Vagina (tissue), 2 donors: ENCODE measurements at regions not wholly inside any gene's neighbourhood (a gene's known extent, or its start where the extent isn't known, plus 50 kb on each side); places are given as distances from the start of the nearest gene placed in this dataset.

Experiments
- DNase-seq, 2 donors: peaks; one replicate each; pipeline ENCODE4 v3.0.0-alpha.2; 2017; ENCODE audit errors: extremely low spot score in 2 of 2
- H3K27ac ChIP-seq: fragments of 200-600 bp; sonication (generic); one replicate; pipeline ENCODE4 v1.5.1; 2019
- H3K27me3 ChIP-seq: fragments of 200-600 bp; sonication (generic); one replicate; pipeline ENCODE4 v1.5.1; 2019
- H3K36me3 ChIP-seq, 2 donors: fragments of 200-600 bp; sonication (generic); one replicate each; pipeline ENCODE4 v1.5.1; 2017 to 2019
- H3K4me1 ChIP-seq: fragments of 200-600 bp; sonication (generic); one replicate; pipeline ENCODE4 v1.5.1; 2019
- H3K4me3 ChIP-seq, 2 donors: fragments of 200-600 bp; sonication (generic); 1 replicate in 1 of 2; 2 replicates in 1 of 2; pipeline ENCODE4 v1.5.1; 2016 to 2019
- H3K9me3 ChIP-seq: fragments of 200-600 bp; sonication (generic); one replicate; pipeline ENCODE4 v1.5.1; 2019
- CTCF ChIP-seq, 3 experiments: fragments of 450-650 bp in 2 of 3; fragments of 200-600 bp in 1 of 3; sonication (generic) in 1 of 3; IDR thresholded peaks; one replicate each; pipeline ENCODE4 v1.5.1; 2017 to 2019; ENCODE audit warnings: antibody characterized with exemption in 3 of 3, mild to moderate bottlenecking in 2 of 3, moderate library complexity in 2 of 3
- POLR2A ChIP-seq, 2 donors: fragments of 450-650 bp; IDR thresholded peaks; one replicate each; pipeline ENCODE4 v1.6.1; 2017; ENCODE audit warnings: antibody characterized with exemption in 2 of 2, mild to moderate bottlenecking in 2 of 2, moderate library complexity in 2 of 2
- POLR2AphosphoS5 ChIP-seq, 2 donors: sonication (generic); formaldehyde crosslinking; IDR thresholded peaks; one replicate each; pipeline ENCODE4 v1.9.0; 2017; ENCODE audit warnings: antibody characterized with exemption in 2 of 2, mild to moderate bottlenecking in 2 of 2, low read depth in 1 of 2; ENCODE audit not compliant: insufficient read depth in 1 of 2
- intact Hi-C: fragments of 100-400 bp; cut with DNase I; formaldehyde crosslinking; loops from one replicate; pipeline ENCODE4 v1.15.1; 2023

GRCh38 chr2:151027151-151027550 lies 234.5 kb downstream of the RBM43 start:
- Histone ChIP-seq H3K4me3 (no peak overlapping the region), H3K4me1 (peaks cover 3% of the 10 kb centered on the region), H3K27me3 (no peaks in the 10 kb centered on the region), H3K9me3 (no peaks in the 10 kb centered on the region), H3K27ac (no peak overlapping the region), H3K36me3 (no peaks in the 10 kb centered on the region)
- no peak for DNase-seq
- no peak for TF ChIP-seq POLR2A (IDR thresholded peaks at IDR 0.05)
- TF ChIP-seq POLR2AphosphoS5 (IDR thresholded peaks at IDR 0.05; ENCODE audit: insufficient read depth in 1 of 2, low read depth in 1 of 2): no peak
- TF ChIP-seq CTCF (IDR thresholded peaks at IDR 0.05): no peak
- intact Hi-C loops: no loop called here

GRCh38 chr2:151025816-151026215 lies 235.8 kb downstream of the RBM43 start:
- no peak for DNase-seq
- Histone ChIP-seq H3K36me3 (no peaks in the 10 kb centered on the region), H3K4me3 (no peak overlapping the region), H3K27ac (no peak overlapping the region), H3K27me3 (no peaks in the 10 kb centered on the region), H3K4me1 (no peaks in the 10 kb centered on the region), H3K9me3 (no peaks in the 10 kb centered on the region)
- intact Hi-C loops: no loop called here
- TF ChIP-seq POLR2AphosphoS5 (IDR thresholded peaks at IDR 0.05; ENCODE audit: insufficient read depth in 1 of 2, low read depth in 1 of 2): no peak
- TF ChIP-seq CTCF (IDR thresholded peaks at IDR 0.05): no peak
- no peak for TF ChIP-seq POLR2A (IDR thresholded peaks at IDR 0.05)

- Histone ChIP-seq H3K27me3 (no peaks in the 10 kb centered on the region), H3K4me1 (no peaks in the 10 kb centered on the region), H3K9me3 (no peaks in the 10 kb centered on the region), H3K4me3 (no peak overlapping the region), H3K27ac (no peak overlapping the region), H3K36me3 (no peaks in the 10 kb centered on the region)
- DNase-seq: no peak
- TF ChIP-seq POLR2AphosphoS5 (IDR thresholded peaks at IDR 0.05; ENCODE audit: insufficient read depth in 1 of 2, low read depth in 1 of 2): no peak
- no peak for TF ChIP-seq CTCF (IDR thresholded peaks at IDR 0.05)
- no peak for TF ChIP-seq POLR2A (IDR thresholded peaks at IDR 0.05)
- intact Hi-C loops: no loop called here
Measured at GRCh38 chr2:151024696-151025251, 236.9 kb downstream of the RBM43 start.

GRCh38 chr2:151021747-151022452 lies 239.8 kb downstream of the RBM43 start:
- H3K9me3 ChIP-seq: no peaks in the 10 kb centered on the region
- no peaks in the 10 kb centered on the region for H3K36me3 ChIP-seq
- no peak for DNase-seq
- H3K27me3 ChIP-seq: no peaks in the 10 kb centered on the region
- H3K27ac ChIP-seq: no peak overlapping the region
- TF ChIP-seq POLR2AphosphoS5 (IDR thresholded peaks at IDR 0.05; ENCODE audit: insufficient read depth in 1 of 2, low read depth in 1 of 2) (no peak), CTCF (IDR thresholded peaks at IDR 0.05) (no peak), POLR2A (IDR thresholded peaks at IDR 0.05) (no peak)
- no peak overlapping the region for H3K4me3 ChIP-seq
- no peaks in the 10 kb centered on the region for H3K4me1 ChIP-seq
- intact Hi-C loops: no loop called here

- TF ChIP-seq CTCF (IDR thresholded peaks at IDR 0.05) (no peak), POLR2A (IDR thresholded peaks at IDR 0.05) (no peak)
- intact Hi-C loops: no loop called here
- Histone ChIP-seq H3K4me1 (no peaks in the 10 kb centered on the region), H3K9me3 (no peaks in the 10 kb centered on the region), H3K36me3 (no peaks in the 10 kb centered on the region), H3K27me3 (no peaks in the 10 kb centered on the region), H3K27ac (no peak overlapping the region), H3K4me3 (no peak overlapping the region)
- no peak for DNase-seq
Measured at GRCh38 chr2:151020411-151020810, 241.3 kb downstream of the RBM43 start.
